Liver (tissue), 8 donors: ENCODE measurements at regions not wholly inside any gene's neighbourhood (a gene's known extent, or its start where the extent isn't known, plus 50 kb on each side); places are given as distances from the start of the nearest gene placed in this dataset.

Experiments
- DNase-seq: peaks from one replicate; pipeline ENCODE4 v3.0.0-alpha.2; 2017; ENCODE audit warnings: low spot score
- H3K27ac ChIP-seq, 2 donors: one replicate each; pipeline ENCODE4 v1.7.0; 2013; ENCODE audit warnings: inconsistent platforms in 2 of 2, low read length in 2 of 2, control low read depth in 1 of 2, low read depth in 1 of 2, mild to moderate bottlenecking in 1 of 2
- H3K27me3 ChIP-seq, 4 donors: one replicate each; pipeline versions ENCODE4 v1.6.1 to v1.7.0; 2013; ENCODE audit warnings: low read length in 3 of 4, inconsistent platforms in 1 of 4, mild to moderate bottlenecking in 1 of 4, moderate library complexity in 1 of 4; ENCODE audit not compliant: control insufficient read depth in 4 of 4, insufficient read depth in 4 of 4
- H3K36me3 ChIP-seq, 4 donors: one replicate each; pipeline versions ENCODE4 v1.6.1 to v1.7.0; 2013; ENCODE audit warnings: low read length in 3 of 4, mild to moderate bottlenecking in 3 of 4, low read depth in 1 of 4, moderate library complexity in 1 of 4; ENCODE audit not compliant: control insufficient read depth in 4 of 4, insufficient read depth in 3 of 4
- H3K4me1 ChIP-seq, 4 donors: one replicate each; pipeline versions ENCODE4 v1.6.1 to v1.7.0; 2013; ENCODE audit warnings: low read length in 3 of 4, mild to moderate bottlenecking in 3 of 4, moderate library complexity in 1 of 4; ENCODE audit not compliant: control insufficient read depth in 4 of 4, insufficient read depth in 4 of 4
- H3K4me3 ChIP-seq, 3 donors: one replicate each; pipeline versions ENCODE4 v1.6.1 to v1.7.0; 2013; ENCODE audit warnings: low read length in 3 of 3, control low read depth in 1 of 3, low read depth in 1 of 3, mild to moderate bottlenecking in 1 of 3
- H3K9ac ChIP-seq, 2 donors: one replicate each; pipeline ENCODE4 v1.7.0; 2013; ENCODE audit warnings: low read length in 2 of 2, mild to moderate bottlenecking in 2 of 2, moderate library complexity in 2 of 2, control low read depth in 1 of 2, low read depth in 1 of 2
- H3K9me3 ChIP-seq, 4 donors: one replicate each; pipeline versions ENCODE4 v1.6.1 to v1.7.0; 2013; ENCODE audit warnings: low read length in 3 of 4; ENCODE audit not compliant: control insufficient read depth in 4 of 4
- EGR1 ChIP-seq, 2 donors: IDR thresholded peaks; 2 replicates each; pipeline ENCODE4 v1.6.1; 2016 to 2018; ENCODE audit warnings: antibody characterized with exemption in 2 of 2, low read depth in 2 of 2
- FOXA1 ChIP-seq: IDR thresholded peaks from 2 replicates; pipeline ENCODE4 v1.6.1; 2016; ENCODE audit warnings: antibody characterized with exemption
- FOXA2 ChIP-seq: IDR thresholded peaks from 2 replicates; pipeline ENCODE4 v1.6.1; 2016; ENCODE audit warnings: antibody characterized with exemption
- GABPA ChIP-seq, 2 donors: IDR thresholded peaks in 1 of 2; conservative IDR thresholded peaks in 1 of 2; 2 replicates each; pipeline ENCODE4 v1.6.1; 2016; ENCODE audit warnings: antibody characterized with exemption in 2 of 2, mild to moderate bottlenecking in 1 of 2, moderate library complexity in 1 of 2
- HNF4A ChIP-seq, 2 donors: conservative IDR thresholded peaks; 2 replicates each; pipeline ENCODE4 v1.6.1; 2016; ENCODE audit warnings: antibody characterized with exemption in 2 of 2, mild to moderate bottlenecking in 2 of 2
- HNF4G ChIP-seq: IDR thresholded peaks from 2 replicates; pipeline ENCODE4 v1.6.1; 2016; ENCODE audit warnings: antibody characterized with exemption
- JUND ChIP-seq, 2 donors: IDR thresholded peaks; 2 replicates each; pipeline ENCODE4 v1.6.1; 2016; ENCODE audit warnings: antibody characterized with exemption in 2 of 2
- NR2F2 ChIP-seq: IDR thresholded peaks from 2 replicates; pipeline ENCODE4 v1.6.1; 2016; ENCODE audit warnings: antibody characterized with exemption
- RAD21 ChIP-seq, 2 donors: IDR thresholded peaks; 2 replicates each; pipeline ENCODE4 v1.6.1; 2016; ENCODE audit warnings: antibody characterized with exemption in 2 of 2, mild to moderate bottlenecking in 2 of 2
- RXRA ChIP-seq, 2 donors: IDR thresholded peaks; 2 replicates each; pipeline ENCODE4 v1.6.1; 2017 to 2018; ENCODE audit warnings: antibody characterized with exemption in 2 of 2, mild to moderate bottlenecking in 1 of 2
- SP1 ChIP-seq: IDR thresholded peaks from 2 replicates; pipeline ENCODE4 v1.6.1; 2018; ENCODE audit warnings: antibody characterized with exemption, mild to moderate bottlenecking
- TAF1 ChIP-seq: conservative IDR thresholded peaks from 2 replicates; pipeline ENCODE4 v1.6.1; 2016; ENCODE audit warnings: antibody characterized with exemption, mild to moderate bottlenecking
- YY1 ChIP-seq: IDR thresholded peaks from 2 replicates; pipeline ENCODE4 v1.6.1; 2016; ENCODE audit warnings: antibody characterized with exemption, mild to moderate bottlenecking
- WGBS: extraction: QIAGEN DNeasy Blood & Tissue Kit; methylation state at CpG from one replicate; pipeline ENCODE4 v1.1.7; 2013; 5-methylcytosine and 5-hydroxymethylcytosine counted together
- TF ChIP-seq, protein P1 (sequence below): fragments of 150-350 bp; IDR thresholded peaks from 2 replicates; pipeline ENCODE4 v1.5.1; 2017; ENCODE audit warnings: improper control_type of control experiment, low read depth, low read length; ENCODE audit not compliant: missing input control
- TF ChIP-seq, protein P2 (sequence below): IDR thresholded peaks from 2 replicates; pipeline ENCODE4 v1.6.1; 2016; ENCODE audit warnings: antibody characterized with exemption
- TF ChIP-seq, protein P3 (sequence below): IDR thresholded peaks from 2 replicates; pipeline ENCODE4 v1.6.1; 2016; ENCODE audit warnings: antibody characterized with exemption
- TF ChIP-seq, protein P4 (sequence below): IDR thresholded peaks from 2 replicates; pipeline ENCODE4 v1.6.1; 2016; ENCODE audit warnings: antibody characterized with exemption, mild to moderate bottlenecking
- TF ChIP-seq, protein P5 (sequence below): IDR thresholded peaks from 2 replicates; pipeline ENCODE4 v1.6.1; 2016; ENCODE audit warnings: antibody characterized with exemption
- donor health status: healthy.
- donor health status: healthy.
- donor health status: healthy.
- donor health status: healthy.
- donor health status: healthy.

DNA sequence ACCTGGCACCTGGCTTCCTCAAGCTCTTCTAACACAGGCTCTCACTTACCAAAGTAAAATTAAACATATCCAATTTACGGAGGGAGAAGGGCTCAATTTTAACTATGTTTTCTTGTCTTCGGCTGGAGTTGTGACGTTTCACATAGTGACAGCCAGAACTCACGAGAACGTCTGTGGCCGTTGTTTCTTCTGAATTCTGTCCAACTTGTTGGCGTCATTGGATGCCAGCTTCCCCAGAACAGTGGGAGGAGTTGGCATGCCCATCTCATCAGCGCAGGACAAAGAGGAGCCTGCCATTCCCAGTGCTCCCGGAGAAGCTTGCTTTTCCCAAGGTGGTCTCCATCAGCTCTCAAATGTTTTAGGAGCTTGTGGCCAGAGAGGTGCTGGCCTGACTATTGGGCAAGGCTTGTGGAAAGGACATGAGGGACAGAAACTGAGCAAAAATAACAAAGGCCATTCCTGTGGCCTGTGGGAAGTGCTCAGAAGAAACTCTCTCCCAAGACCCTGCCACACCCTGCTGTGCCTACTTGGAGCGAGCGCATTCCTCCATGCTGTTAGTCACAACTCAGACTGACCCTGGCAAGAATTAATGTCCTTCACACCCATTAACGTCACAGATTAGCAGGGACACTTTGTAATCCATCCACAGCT lies 265.4 kb upstream of the CDH4 start (continued):
- TF ChIP-seq, protein P1, sequence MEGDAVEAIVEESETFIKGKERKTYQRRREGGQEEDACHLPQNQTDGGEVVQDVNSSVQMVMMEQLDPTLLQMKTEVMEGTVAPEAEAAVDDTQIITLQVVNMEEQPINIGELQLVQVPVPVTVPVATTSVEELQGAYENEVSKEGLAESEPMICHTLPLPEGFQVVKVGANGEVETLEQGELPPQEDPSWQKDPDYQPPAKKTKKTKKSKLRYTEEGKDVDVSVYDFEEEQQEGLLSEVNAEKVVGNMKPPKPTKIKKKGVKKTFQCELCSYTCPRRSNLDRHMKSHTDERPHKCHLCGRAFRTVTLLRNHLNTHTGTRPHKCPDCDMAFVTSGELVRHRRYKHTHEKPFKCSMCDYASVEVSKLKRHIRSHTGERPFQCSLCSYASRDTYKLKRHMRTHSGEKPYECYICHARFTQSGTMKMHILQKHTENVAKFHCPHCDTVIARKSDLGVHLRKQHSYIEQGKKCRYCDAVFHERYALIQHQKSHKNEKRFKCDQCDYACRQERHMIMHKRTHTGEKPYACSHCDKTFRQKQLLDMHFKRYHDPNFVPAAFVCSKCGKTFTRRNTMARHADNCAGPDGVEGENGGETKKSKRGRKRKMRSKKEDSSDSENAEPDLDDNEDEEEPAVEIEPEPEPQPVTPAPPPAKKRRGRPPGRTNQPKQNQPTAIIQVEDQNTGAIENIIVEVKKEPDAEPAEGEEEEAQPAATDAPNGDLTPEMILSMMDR: no peak
- no peak for TF ChIP-seq JUND (IDR thresholded peaks at IDR 0.05)

DNA sequence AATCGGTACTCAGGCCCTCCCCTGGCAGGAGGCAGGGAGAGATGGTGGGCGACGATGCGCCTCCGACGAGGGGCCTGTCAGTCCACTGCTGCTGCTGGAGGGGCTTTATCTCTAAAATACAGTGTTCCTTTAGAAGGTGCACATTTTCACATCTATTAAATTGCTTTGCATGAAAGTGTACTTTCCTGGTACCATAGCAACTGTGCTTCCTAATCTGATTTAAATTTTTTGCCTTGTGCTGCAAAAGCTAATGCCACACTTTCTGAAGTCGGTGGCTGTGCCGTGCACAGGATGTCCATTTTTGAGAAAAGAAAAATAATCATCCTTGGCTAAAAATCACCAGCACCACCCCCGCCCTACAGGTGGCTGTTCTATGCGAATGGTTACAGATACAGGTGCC lies 262.0 kb upstream of the CDH4 start:
- no peaks in the 10 kb centered on the region for H3K4me1 ChIP-seq
- H3K9ac ChIP-seq: no peak overlapping the region
- peaks cover 0 to 5% (median 0%) of the 10 kb centered on the region in 4 donors for H3K27me3 ChIP-seq
- TF ChIP-seq, protein P1: no peak
- no peak for TF ChIP-seq YY1
- no peak for TF ChIP-seq TAF1
- TF ChIP-seq RXRA (IDR thresholded peaks at IDR 0.05): no peak
- TF ChIP-seq FOXA1: no peak
- no peak for TF ChIP-seq EGR1 (IDR thresholded peaks at IDR 0.05; ENCODE audit: low read depth in 2 of 2)
- no peak for TF ChIP-seq FOXA2
- TF ChIP-seq SP1: no peak
- TF ChIP-seq NR2F2: no peak
- TF ChIP-seq, protein P2, sequence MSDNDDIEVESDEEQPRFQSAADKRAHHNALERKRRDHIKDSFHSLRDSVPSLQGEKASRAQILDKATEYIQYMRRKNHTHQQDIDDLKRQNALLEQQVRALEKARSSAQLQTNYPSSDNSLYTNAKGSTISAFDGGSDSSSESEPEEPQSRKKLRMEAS: no peak
- TF ChIP-seq, protein P3, sequence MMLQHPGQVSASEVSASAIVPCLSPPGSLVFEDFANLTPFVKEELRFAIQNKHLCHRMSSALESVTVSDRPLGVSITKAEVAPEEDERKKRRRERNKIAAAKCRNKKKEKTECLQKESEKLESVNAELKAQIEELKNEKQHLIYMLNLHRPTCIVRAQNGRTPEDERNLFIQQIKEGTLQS: no peak
- TF ChIP-seq, protein P4, sequence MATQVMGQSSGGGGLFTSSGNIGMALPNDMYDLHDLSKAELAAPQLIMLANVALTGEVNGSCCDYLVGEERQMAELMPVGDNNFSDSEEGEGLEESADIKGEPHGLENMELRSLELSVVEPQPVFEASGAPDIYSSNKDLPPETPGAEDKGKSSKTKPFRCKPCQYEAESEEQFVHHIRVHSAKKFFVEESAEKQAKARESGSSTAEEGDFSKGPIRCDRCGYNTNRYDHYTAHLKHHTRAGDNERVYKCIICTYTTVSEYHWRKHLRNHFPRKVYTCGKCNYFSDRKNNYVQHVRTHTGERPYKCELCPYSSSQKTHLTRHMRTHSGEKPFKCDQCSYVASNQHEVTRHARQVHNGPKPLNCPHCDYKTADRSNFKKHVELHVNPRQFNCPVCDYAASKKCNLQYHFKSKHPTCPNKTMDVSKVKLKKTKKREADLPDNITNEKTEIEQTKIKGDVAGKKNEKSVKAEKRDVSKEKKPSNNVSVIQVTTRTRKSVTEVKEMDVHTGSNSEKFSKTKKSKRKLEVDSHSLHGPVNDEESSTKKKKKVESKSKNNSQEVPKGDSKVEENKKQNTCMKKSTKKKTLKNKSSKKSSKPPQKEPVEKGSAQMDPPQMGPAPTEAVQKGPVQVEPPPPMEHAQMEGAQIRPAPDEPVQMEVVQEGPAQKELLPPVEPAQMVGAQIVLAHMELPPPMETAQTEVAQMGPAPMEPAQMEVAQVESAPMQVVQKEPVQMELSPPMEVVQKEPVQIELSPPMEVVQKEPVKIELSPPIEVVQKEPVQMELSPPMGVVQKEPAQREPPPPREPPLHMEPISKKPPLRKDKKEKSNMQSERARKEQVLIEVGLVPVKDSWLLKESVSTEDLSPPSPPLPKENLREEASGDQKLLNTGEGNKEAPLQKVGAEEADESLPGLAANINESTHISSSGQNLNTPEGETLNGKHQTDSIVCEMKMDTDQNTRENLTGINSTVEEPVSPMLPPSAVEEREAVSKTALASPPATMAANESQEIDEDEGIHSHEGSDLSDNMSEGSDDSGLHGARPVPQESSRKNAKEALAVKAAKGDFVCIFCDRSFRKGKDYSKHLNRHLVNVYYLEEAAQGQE: no peak
- TF ChIP-seq, protein P5, sequence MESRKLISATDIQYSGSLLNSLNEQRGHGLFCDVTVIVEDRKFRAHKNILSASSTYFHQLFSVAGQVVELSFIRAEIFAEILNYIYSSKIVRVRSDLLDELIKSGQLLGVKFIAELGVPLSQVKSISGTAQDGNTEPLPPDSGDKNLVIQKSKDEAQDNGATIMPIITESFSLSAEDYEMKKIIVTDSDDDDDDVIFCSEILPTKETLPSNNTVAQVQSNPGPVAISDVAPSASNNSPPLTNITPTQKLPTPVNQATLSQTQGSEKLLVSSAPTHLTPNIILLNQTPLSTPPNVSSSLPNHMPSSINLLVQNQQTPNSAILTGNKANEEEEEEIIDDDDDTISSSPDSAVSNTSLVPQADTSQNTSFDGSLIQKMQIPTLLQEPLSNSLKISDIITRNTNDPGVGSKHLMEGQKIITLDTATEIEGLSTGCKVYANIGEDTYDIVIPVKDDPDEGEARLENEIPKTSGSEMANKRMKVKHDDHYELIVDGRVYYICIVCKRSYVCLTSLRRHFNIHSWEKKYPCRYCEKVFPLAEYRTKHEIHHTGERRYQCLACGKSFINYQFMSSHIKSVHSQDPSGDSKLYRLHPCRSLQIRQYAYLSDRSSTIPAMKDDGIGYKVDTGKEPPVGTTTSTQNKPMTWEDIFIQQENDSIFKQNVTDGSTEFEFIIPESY: no peak
- TF ChIP-seq HNF4A (conservative IDR thresholded peaks at IDR 0.05): no peak
- no peak for TF ChIP-seq RAD21 (IDR thresholded peaks at IDR 0.05)
- no peak for TF ChIP-seq GABPA (IDR thresholded peaks at IDR 0.05 in 1 of 2, conservative IDR thresholded peaks at IDR 0.05 in 1 of 2)
- no peak for TF ChIP-seq JUND (IDR thresholded peaks at IDR 0.05)
- no peak for TF ChIP-seq HNF4G
- DNase-seq: no peak
- H3K36me3 ChIP-seq: no peaks in the 10 kb centered on the region
- H3K27ac ChIP-seq: no peak overlapping the region
- WGBS: 69% methylated on average over 10 of the region's 10 CpGs
- peaks cover 0 to 2% (median 0%) of the 10 kb centered on the region in 4 donors for H3K9me3 ChIP-seq
- H3K4me3 ChIP-seq: no peak overlapping the region
